C4-2B (cell line): ENCODE measurements at regions not wholly inside any gene's neighbourhood (a gene's known extent, or its start where the extent isn't known, plus 50 kb on each side); places are given as distances from the start of the nearest gene placed in this dataset.
A peak's percentile ranks its signal among the peaks of the same experiment; 100 is the strongest.
"Not testable (repeated sequence)": the region's sequence is repeated elsewhere in the genome, so short reads cannot be mapped to it uniquely, and the experiment has no call there.

Experiments used
- H3K27ac ChIP-seq: fragments of 450-650 bp; 2 replicates; pipeline ENCODE4 v1.5.1; 2017
- ZFX ChIP-seq: fragments of 450-650 bp; IDR thresholded peaks from 2 replicates; pipeline ENCODE4 v1.6.1; 2017
- TF ChIP-seq, protein P1 (sequence below): fragments of 450-650 bp; conservative IDR thresholded peaks from 2 replicates; pipeline ENCODE4 v1.5.1; 2017; ENCODE audit warnings: mild to moderate bottlenecking

DNA sequence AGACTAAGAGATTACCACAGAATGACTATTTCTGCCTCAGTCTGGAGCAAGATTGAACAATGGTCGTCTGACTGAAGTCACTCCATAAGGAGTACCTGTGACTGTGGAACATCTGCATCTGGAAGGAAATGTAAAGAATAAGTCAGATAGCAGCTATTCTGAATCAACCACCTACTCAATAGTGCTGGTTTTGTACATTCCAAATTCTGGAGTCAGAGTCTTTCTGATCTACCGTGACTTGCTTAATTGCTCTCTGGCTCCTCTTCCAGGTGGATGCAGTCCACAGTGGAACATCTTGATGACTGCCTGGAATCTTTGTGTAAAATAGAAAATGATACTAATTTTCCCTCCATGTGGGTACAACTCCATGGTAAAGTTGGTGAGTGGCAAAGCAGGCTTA lies 156.3 kb upstream of the SEMA3C start:
- TF ChIP-seq, protein P1, sequence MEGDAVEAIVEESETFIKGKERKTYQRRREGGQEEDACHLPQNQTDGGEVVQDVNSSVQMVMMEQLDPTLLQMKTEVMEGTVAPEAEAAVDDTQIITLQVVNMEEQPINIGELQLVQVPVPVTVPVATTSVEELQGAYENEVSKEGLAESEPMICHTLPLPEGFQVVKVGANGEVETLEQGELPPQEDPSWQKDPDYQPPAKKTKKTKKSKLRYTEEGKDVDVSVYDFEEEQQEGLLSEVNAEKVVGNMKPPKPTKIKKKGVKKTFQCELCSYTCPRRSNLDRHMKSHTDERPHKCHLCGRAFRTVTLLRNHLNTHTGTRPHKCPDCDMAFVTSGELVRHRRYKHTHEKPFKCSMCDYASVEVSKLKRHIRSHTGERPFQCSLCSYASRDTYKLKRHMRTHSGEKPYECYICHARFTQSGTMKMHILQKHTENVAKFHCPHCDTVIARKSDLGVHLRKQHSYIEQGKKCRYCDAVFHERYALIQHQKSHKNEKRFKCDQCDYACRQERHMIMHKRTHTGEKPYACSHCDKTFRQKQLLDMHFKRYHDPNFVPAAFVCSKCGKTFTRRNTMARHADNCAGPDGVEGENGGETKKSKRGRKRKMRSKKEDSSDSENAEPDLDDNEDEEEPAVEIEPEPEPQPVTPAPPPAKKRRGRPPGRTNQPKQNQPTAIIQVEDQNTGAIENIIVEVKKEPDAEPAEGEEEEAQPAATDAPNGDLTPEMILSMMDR = no peak
- TF ChIP-seq ZFX = no peak
- no peak overlapping the region for H3K27ac ChIP-seq

DNA sequence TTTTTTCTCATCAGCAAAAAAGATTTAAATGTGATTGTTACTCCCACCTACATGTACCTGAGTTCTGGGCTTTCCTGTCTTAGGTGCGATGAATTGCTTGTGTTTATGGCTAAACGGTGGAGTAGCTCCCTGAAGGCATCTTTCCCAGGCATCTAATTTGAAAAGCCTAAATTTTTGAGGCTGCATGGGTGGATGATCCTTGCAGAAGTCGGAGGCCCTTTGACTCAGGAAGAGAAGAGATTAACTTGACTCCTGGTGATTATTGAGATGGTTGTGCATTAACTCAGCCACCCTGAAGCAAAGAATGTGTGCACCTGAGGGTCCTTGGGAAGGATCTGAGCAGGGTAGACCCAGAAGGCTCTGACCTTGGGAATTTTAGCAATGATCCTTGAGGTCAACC lies 155.6 kb upstream of the SEMA3C start:
- H3K27ac ChIP-seq = no peak overlapping the region
- TF ChIP-seq, protein P1 = no peak
- no peak for TF ChIP-seq ZFX

DNA sequence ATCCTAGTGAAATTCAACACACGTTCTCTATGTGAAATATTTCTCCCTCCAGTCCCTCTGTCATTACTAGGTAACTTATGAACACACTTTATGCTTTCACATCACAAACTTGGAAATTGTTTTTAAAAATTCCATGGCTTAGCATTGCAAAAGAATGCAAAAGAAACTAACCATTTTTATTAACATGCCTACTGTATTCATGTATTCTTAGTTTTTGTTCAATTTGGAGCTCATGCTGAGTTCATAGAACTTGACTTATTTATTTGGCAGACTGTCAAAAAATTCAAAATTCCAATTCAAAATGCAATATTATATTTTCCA lies 155.0 kb upstream of the SEMA3C start:
- no peak for TF ChIP-seq ZFX
- TF ChIP-seq, protein P1 = no peak
- H3K27ac ChIP-seq = peak overlapping the region; percentile 62

DNA sequence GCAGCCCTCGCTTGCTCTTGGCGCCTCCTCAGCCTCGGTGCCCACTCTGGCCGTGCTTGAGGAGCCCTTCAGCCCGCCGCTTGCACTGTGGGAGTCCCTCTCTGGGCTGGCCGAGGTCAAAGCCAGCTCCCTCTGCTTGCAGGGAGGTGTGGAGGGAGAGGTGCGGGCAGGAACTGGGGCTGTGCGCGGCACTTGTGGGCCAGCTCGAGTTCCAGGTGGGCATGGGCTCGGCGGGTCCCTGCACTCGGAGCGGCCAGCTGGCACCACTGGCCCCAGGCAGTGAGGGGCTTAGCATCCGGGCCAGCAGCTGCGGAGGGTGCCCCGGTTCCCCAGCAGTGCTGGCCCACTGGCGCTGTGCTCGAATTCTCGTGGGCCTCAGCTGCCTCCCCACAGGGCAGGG lies 152.1 kb upstream of the SEMA3C start:
- TF ChIP-seq, protein P1 = no peak
- TF ChIP-seq ZFX = no peak
- no peak overlapping the region for H3K27ac ChIP-seq

DNA sequence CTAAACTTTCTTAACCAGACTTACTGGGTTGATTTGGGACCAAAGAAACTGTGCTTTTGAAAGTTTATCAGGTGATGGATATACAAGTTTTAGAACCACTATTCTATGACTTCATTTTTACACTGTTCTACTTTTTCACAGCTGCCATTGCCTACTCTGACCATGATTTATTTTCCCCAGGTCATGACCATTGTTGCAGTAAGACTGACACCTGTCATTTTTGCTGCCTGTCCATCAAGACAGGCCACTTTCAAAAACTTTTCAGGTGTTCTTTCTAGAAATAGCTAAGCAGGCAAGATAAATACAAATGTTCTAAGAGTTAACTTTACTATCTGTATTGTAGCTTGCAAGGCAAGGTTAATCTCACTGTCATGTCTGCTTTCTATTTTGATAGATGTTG lies 147.9 kb upstream of the SEMA3C start:
- H3K27ac ChIP-seq = no peak overlapping the region
- no peak for TF ChIP-seq ZFX
- TF ChIP-seq, protein P1 = no peak

DNA sequence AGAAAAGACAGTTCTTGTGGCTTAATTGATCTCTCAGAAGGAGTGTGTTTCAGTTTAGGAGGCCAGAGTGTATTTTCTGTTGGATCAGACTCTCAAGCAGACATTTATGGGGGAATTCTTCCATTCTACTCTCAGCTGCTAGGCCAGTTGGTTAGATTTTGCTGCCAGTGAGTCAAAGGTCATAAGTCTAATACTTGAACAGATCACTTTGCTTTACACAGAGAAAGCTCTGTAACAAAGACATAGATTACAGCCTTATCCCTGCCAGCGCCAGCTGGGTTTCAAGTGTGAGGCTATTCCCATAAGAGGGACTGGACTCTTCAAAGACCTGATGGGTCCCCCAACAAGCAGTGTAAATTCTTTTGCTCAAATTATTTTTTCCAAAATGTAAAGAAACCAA lies 145.6 kb upstream of the SEMA3C start:
- no peak overlapping the region for H3K27ac ChIP-seq
- TF ChIP-seq, protein P1 = no peak
- TF ChIP-seq ZFX = no peak

DNA sequence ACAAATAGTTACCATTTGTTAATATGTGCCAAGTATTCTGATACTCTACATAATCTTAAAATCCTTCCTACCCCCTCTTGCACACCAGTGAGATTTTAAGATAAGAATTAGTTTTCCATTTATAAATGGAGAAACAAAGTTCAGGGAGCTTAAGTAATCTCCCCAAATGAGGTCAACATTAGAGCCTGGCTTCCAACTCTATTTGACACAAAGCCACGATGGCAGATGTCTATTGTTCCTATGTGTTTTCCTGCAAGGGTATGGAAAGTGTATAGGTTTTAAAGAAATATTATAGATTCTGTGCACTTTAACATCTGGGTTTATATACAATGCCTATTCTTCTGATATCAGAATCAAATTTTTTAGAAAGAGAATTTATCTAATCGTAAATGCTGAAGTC lies 143.9 kb upstream of the SEMA3C start:
- H3K27ac ChIP-seq = no peak overlapping the region
- TF ChIP-seq ZFX = no peak
- TF ChIP-seq, protein P1 = no peak

DNA sequence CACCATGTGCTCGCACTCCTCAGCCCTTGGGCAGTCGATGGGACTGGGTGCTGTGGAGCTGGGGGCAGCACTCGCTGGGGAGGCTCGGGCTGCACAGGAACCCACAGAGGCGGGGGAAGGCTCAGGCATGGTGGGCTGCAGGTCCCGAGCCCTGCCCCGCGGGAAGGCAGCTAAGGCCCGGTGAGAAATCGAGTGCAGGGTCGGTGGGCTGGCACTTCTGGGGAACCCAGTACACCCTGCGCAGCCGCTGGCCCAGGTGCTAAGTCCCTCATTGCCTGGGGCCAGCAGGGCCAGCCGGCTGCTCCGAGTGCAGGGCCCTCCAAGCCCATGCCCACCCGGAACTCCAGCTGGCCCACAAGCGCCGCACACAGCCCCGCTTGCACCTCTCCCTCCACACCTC lies 138.6 kb upstream of the SEMA3C start:
- not testable (repeated sequence) for H3K27ac ChIP-seq
